ENCODE measurements at regions not wholly inside any gene's neighbourhood (a gene's known extent, or its start where the extent isn't known, plus 50 kb on each side); places are given as distances from the start of the nearest gene placed in this dataset.

DNA sequence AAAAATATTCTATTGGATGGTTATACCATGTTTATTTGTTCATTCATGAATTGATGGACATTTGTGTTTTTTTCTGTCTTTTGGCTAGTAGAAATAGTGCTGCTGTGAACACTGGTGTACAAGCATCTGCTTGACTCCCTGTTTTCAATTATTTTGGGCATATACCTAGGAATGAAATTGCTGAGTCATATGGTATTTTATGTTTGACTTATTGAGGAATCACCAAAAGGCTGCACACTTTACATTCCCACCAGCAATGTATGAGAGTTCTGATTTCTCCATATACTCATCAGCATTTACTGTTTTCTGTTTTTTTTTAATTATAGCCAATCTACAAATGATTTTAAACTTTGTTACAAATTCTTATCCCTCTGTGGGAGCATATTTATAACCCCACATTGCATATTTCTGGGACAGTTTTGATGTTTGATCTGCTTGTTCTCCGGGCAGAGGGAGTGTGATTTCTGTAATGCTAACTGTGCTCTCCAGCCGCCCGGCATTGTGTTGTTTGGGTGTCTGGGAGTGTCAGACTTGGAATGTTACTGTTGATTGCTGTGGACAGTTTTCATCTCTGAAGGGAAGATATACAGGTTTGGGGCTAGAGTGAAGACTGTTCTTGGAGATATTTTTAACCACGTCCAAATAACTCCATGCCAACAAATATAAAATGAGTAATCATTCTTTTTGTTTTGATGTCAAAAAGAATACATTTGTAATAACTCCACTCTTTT lies 60.5 kb upstream of the PGRMC2 start:
- no peak for DNase-seq

DNA sequence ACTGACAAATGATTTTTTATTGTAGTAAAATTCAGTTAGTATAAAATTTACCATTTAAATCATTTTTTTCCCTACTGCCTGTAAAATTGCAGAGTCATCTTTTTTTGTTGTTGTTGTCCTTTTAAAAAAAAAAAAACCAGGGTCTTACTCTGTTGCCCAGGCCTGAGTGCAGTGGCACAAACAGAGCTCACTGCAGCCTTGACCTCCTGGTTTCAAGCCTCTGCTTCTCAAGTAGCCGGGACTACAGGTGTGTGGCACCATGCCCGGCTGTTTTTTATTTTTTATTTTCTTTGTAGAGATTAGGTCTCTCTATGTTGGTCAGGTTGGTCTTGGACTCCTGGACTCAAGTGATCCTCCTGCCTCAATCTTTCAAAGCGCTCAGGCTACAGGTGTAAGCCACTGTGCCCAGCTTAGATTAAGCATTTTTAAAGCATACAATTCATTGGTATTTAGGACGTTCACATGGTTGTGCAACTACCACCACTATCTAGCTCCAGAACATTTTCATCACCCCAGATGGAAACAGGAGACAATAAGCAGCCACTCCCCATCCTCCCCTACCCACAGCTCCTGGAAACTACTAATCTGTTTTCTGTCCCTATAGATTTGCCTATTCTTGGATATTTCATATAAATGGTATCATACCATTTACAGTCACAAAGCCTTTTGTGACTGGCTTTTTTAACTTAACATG lies 59.7 kb upstream of the PGRMC2 start:
- no peak for DNase-seq

DNA sequence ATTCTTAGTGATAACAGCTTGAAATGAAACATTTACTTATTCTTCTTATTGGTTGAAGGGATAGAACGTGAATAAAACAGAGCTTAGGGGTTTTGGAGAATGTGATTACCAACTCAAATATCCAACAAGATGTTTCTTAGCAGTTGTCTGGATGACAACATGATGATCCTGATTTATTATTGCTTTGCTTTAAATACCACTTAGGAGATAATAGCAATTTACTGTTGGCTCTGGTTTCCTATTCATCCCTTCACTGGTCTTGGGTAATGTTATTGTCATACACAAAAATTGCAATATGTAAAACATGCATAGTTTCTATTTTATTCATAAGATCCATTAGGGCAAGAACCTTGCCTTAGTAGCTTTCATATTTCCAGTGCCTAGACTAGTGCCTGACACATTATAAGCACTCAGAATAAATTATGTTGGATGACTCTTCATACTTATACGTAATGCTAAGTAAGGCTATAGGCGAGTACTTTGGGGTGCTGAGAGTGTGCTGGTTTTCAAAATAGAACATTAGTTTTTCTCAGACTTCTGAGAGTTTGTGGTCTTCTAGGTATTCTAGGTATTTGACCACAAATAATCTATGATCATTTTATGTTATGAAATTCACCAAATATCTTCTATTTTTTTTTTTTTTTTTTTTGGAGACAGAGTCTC lies 58.6 kb upstream of the PGRMC2 start:
- DNase-seq, result no peak

DNA sequence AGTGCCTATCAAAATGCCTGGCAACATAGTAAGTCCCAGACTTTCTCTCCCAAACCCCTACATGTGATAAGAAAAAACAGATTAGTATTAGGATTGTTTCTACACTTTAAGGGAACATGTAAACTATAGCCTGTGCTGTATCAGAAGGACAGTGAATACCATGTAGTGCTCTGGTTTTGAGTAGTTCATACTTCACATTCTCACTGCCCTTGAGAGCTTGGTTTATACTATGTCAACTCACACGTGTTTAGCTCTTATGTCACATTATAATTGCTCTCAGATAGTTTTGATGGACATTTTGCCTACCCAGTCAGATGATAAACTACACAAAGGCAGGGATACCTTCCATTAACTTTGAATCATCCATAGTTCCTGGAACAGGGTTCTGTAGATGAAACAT lies 58.0 kb upstream of the PGRMC2 start:
- DNase-seq, result no peak

DNA sequence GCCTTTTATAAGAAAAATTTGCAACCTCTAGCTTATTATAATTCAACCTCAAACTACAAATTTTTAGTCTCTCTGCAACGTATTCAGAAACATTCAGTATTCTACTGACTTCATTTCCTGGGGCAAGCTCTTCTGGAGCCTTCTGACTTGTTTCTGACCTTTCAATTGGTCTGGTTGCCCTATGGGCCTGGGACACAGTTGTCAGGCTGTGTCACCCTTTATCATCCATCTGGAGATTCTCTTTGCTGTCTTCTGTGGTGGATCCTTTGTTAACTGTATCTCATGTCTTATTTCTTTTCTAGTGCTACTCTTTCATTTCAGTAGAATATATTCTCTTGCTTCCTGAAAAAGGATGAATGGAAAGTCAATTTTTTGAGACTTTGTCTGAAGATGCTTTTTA lies 55.1 kb upstream of the PGRMC2 start:
- no peak for DNase-seq

DNA sequence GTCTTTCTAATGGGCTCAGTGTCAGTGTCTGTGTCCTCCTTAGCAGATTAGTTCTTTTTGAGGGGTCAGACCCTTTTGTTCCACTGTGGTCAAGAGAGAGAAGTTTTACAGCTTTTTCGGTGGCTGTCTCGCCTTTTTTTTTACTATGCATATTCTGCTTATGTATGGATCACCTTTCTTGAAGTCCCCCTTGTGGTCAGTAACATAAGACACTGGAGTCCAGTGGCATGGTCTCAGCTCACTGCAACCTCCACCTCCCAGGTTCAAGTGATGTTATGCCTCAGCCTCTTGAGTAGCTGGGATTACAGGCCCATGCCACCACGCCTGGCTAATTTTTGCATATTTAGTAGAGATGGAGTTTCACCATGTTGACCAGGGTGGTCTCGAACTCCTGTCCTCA lies 54.0 kb upstream of the PGRMC2 start:
- DNase-seq, result no peak

DNA sequence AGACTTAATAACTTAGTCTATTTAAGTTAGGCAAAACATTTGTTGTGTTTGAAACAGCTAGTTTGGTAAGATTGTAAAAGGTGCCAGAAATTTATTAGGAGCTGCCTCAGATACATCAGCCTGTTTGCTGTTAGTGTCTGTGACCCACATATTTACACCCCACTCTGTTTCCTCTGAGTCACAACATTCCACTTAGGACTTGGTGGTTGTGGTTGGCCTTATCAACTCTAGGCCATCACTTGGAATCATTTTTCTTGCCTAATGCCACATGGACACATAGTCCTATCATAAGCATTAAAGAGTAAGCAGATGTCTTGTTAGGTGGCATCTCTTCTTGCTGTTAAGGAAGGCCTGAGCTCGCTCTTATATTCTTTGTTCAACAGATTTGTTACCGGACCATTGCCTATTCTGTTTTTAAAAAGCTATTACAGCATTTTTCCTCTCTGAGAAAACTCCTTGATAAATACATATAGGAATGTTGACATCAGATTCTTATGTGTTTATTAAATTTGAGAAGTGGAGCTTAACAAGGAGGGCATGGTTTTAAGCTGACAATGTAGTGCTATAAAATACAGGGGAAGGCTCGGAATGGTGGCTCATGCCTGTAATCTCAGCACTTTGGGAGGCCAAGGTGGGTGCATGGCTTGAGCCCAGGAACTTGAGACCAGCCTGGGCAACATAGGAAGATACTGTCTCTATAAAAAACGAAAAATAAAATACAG lies 51.2 kb upstream of the PGRMC2 start:
- DNase-seq, result no peak

DNA sequence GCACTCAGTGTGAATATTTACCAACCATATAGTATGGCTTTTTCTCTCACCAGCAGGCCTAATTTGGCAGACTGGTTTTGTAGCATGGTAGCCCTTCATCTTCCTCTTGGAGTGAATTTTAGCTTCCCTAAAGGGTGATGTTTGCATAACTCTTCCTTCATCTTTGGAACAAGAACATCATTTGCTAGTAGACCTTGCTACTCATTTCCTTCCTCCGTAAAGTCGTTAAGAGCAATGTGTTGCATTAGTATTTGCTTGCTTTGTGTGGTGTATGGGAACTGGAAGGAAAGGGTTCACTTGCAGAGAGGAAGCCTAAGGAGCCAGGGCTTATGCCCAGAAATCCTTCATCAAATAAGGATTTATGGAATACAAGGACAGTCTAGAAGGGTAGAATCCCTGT lies 50.2 kb upstream of the PGRMC2 start:
- no peak for DNase-seq
